SH-SY5Y (cell line): ENCODE measurements at regions not wholly inside any gene's neighbourhood (a gene's known extent, or its start where the extent isn't known, plus 50 kb on each side); places are given as distances from the start of the nearest gene placed in this dataset.

Experiments used
- GATA2 ChIP-seq: IDR thresholded peaks from 2 replicates; pipeline ENCODE4 v1.6.1; 2011; ENCODE audit warnings: mild to moderate bottlenecking, low read depth, low read length
- GATA3 ChIP-seq: IDR thresholded peaks from 2 replicates; pipeline ENCODE4 v1.6.1; 2011; ENCODE audit warnings: low read depth, mild to moderate bottlenecking, low read length, moderate library complexity

- TF ChIP-seq GATA2: no peak
- TF ChIP-seq GATA3: no peak
These were observed 482.0 kb upstream of the NAALADL2 start for GRCh38 chr3:174377096-174377495.

DNA sequence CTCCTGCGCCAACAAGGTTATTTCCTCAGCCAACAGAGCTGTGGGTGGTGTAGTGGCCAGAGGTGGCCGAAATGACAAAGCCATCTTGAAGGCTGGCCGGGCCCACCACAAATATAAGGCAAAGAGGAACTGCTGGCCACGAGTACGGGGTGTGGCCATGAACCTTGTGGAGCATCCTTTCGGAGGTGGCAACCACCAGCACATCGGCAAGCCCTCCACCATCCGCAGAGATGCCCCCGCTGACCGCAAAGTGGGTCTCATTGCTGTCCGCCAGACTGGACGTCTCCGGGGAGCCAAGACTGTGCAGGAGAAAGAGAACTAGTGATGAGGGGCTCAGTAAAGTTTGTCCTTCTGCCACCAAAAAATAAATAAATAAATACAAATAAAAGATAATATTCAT is 481.4 kb upstream of the NAALADL2 start:
- TF ChIP-seq GATA3 (no peak), GATA2 (no peak)

GRCh38 chr3:174382878-174383277 is 476.3 kb upstream of the NAALADL2 start:
- no peak for TF ChIP-seq GATA3
- no peak for TF ChIP-seq GATA2

DNA sequence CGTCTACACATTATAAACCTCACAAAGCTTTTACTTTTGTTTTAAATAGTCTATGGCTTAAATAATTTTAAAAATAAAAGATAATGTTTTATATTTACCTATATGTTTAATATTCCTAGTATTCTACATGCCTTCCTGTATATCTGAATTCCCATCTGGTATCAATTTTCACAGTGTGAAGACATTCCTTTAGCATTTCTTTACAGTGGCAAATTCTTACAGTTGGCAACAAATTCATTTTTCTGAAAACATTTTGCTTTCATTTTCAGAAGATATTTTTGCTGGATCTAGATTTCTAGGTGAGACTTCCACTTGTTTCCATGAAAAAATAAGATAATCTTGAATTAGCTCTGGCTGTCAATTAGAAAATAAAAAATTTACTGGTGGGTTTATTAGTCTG is 471.4 kb upstream of the NAALADL2 start:
- no peak for TF ChIP-seq GATA2
- no peak for TF ChIP-seq GATA3

GRCh38 chr3:174397848-174398247 is 461.3 kb upstream of the NAALADL2 start:
- no peak for TF ChIP-seq GATA3
- no peak for TF ChIP-seq GATA2

GRCh38 chr3:174398761-174399160 is 460.4 kb upstream of the NAALADL2 start:
- TF ChIP-seq GATA3 (no peak), GATA2 (no peak)

GRCh38 chr3:174403831-174404230 is 455.3 kb upstream of the NAALADL2 start:
- TF ChIP-seq GATA2: no peak
- TF ChIP-seq GATA3: no peak

DNA sequence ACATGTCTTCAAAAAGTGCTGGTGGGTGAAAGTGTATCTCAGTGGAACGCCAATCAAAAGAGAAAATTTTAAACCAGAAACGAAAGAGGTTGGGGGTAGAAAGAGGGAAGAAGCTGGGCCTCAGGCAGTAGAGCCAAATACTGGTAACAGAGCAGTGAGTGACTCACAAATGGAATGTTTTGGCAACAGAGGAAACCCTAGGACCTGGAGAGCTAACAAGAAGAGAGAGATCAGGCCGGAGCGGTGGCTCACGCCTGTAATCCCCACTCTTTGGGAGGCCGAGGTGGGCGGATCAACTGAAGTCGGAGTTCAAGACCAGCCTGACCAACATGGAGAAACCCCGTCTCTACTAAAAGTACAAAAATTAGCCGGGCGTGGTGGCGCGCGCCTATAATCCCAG is 450.8 kb upstream of the NAALADL2 start:
- TF ChIP-seq GATA2 (no peak), GATA3 (no peak)

- no peak for TF ChIP-seq GATA2
- TF ChIP-seq GATA3: no peak
These were observed 449.9 kb upstream of the NAALADL2 start for GRCh38 chr3:174409086-174409743.

DNA sequence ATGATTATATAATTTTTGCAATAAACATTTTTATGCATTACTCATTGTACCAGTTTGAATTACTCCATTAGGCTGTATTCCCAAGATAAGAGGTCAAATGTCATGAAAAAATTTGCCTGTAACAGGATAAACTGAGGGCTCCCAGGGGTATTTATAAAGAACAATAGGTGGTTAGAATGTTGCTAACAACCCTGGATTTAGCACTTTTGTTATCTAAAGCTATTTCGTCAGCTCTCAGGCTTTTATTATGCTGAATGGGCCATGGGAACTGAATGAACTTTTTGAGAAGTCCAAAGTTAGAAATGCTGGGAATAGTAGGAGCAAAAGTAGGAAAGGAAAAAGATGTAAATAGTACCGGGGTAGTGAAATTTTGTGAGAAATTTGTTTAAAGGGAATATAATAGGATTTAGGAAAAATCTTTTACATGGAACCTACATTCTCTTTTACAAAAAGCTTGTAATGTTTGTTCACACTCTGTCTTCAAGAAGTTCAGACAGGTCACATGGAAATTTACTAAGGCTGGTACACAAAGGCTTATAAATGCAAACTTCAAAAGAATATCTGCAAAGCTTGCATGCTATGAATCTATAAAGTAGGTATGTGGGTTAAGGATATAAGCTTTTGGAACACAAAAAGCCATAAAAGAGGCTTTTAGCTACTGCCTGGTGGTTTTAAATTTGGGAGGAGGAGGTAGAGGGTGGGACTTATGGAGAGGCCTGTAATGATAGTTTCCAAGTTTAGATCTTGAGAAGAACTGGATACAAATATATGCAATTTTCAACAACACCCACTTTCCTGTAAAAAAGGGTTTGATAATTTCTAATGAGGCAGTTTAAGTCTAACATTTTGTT is 445.8 kb upstream of the NAALADL2 start:
- no peak for TF ChIP-seq GATA2
- no peak for TF ChIP-seq GATA3

- TF ChIP-seq GATA2 (no peak), GATA3 (no peak)
These were observed 444.2 kb upstream of the NAALADL2 start for GRCh38 chr3:174414902-174415301.

- no peak for TF ChIP-seq GATA2
- TF ChIP-seq GATA3: no peak
These were observed 441.6 kb upstream of the NAALADL2 start for GRCh38 chr3:174417573-174417972.

- TF ChIP-seq GATA3 (no peak), GATA2 (no peak)
These were observed 439.9 kb upstream of the NAALADL2 start for GRCh38 chr3:174419216-174419615.

GRCh38 chr3:174423936-174424335 is 435.2 kb upstream of the NAALADL2 start:
- TF ChIP-seq GATA3 (no peak), GATA2 (no peak)

- no peak for TF ChIP-seq GATA2
- TF ChIP-seq GATA3: no peak
These were observed 434.5 kb upstream of the NAALADL2 start for GRCh38 chr3:174424656-174425055.
